MM.1S (cell line): ENCODE measurements at regions not wholly inside any gene's neighbourhood (a gene's known extent, or its start where the extent isn't known, plus 50 kb on each side); places are given as distances from the start of the nearest gene placed in this dataset.

ENCODE experiments used
- CTCF ChIP-seq: fragments of 300-600 bp; sonication (generic); IDR thresholded peaks from 2 replicates; pipeline ENCODE4 v1.5.1; 2016; ENCODE audit warnings: antibody characterized with exemption, low read length, mixed read lengths
- EZH2phosphoT487 ChIP-seq: fragments of 300-600 bp; sonication (generic); IDR thresholded peaks from 2 replicates; pipeline ENCODE4 v1.6.1; 2018; ENCODE audit warnings: antibody characterized with exemption, low read length

- TF ChIP-seq EZH2phosphoT487 (no peak), CTCF (no peak)
Observed at GRCh38 chr6:119610265-119610664, 260.7 kb upstream of the MAN1A1 start.
